GM12864 (cell line): ENCODE measurements at regions not wholly inside any gene's neighbourhood (a gene's known extent, or its start where the extent isn't known, plus 50 kb on each side); places are given as distances from the start of the nearest gene placed in this dataset.
A peak's percentile ranks its signal among the peaks of the same experiment; 100 is the strongest.

Experiments
- DNase-seq: peaks from one replicate; pipeline ENCODE4 v3.0.0-alpha.2; 2011; ENCODE audit warnings: low read depth
- H3K4me3 ChIP-seq: 2 replicates; pipeline ENCODE4 v1.5.1; 2011; ENCODE audit warnings: mild to moderate bottlenecking, low read depth, low read length, control low read depth
- CTCF ChIP-seq: IDR thresholded peaks from 2 replicates; pipeline ENCODE4 v1.5.1; 2011; ENCODE audit warnings: low read depth, mild to moderate bottlenecking, moderate library complexity, low read length, control low read depth, inconsistent platforms; ENCODE audit errors: missing control alignments

DNA sequence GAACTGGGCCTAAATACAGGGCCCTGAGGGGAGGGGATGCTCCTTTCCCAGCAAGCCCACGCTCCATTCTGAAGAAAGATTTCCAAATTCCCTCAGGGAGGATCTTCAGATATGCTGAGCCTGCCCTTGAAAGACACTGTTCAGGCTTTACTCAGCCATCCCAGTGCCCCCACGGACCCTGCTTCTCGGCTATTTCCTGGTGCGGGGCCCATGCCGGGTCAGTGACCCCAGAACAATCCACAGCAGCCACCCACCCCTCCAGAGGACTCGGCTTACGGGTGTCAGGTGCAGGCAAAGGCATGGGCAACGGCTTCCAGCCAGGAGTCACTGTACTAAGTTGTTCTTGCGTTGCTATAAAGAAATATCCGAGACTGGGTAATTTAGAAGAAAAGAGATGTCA lies 137.1 kb downstream of the OAT start:
- H3K4me3 ChIP-seq: no peak overlapping the region
- no peak for DNase-seq
- TF ChIP-seq CTCF: no peak

- TF ChIP-seq CTCF: no peak
- DNase-seq: no peak
- no peak overlapping the region for H3K4me3 ChIP-seq
Measured at GRCh38 chr10:124280916-124281315, 137.8 kb downstream of the OAT start.

DNA sequence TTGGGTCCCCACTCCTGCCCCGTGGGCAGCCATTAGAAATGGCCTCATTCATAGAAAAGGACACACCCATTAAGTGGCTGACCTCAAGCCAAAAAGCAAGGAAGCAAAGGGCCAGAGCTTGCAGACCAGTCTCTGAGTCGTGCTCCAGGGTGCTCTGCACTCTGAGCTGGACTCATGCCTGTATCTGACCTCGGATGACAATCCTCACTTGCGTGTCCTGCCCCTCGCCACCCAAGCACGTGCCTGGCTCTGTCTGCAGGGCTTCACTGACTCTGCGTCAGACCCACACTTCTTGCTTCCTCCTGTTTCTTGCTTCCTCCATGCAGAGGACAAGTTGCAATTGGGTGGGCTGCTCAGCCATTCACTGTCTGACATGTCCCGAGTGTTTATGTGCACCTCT lies 138.8 kb downstream of the OAT start:
- H3K4me3 ChIP-seq: no peak overlapping the region
- DNase-seq: no peak
- no peak for TF ChIP-seq CTCF

DNA sequence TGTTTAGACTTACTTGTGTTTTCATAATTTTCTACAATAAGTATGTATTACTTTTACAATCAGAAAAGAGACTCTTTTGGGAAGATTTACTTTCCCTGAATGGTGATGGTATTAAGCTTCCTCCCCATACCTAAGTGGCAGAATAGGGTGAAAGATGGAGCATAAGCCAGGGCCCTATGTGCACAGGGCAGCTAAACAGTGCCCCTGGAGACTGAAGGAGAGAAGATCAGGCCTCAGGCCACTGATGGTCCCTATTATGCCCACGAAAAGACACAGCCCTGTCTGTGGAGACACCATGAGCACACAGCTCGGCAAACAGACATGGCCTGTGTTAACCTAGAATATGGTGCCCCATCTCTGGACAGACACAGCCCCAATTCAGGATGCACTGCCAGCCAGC lies 139.4 kb downstream of the OAT start:
- no peak for DNase-seq
- peak; percentile 38 for TF ChIP-seq CTCF
- no peak overlapping the region for H3K4me3 ChIP-seq

DNA sequence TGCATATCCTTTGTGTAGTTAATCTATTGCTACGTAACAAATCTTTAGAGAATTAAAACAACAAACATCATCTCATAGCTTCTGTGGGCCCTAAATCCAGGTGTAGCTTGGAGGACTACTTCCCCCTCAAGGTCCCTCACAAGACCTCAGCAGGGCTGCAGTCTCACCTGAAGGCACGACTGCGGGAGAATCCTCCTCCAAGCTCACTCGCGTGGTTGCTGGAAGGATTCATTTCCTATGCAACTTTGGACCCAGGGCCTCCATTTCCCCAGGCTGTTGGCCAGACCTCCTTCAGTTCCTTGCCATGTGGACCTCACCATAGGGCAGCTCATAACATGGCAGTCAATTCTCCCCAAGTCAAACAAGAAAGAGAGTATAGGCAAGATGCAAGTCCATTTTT lies 140.4 kb downstream of the OAT start:
- no peak for TF ChIP-seq CTCF
- DNase-seq: no peak
- no peak overlapping the region for H3K4me3 ChIP-seq

GRCh38 chr10:124273141-124273540 lies 145.6 kb downstream of the OAT start:
- no peak for DNase-seq
- no peak overlapping the region for H3K4me3 ChIP-seq

More at GRCh38 chr10:124273141-124273540, 145.6 kb downstream of the OAT start:
- TF ChIP-seq CTCF: no peak
